Epithelial cell of esophagus (primary cell): ENCODE measurements at regions not wholly inside any gene's neighbourhood (a gene's known extent, or its start where the extent isn't known, plus 50 kb on each side); places are given as distances from the start of the nearest gene placed in this dataset.

Experiments used
- DNase-seq: peaks from one replicate; pipeline ENCODE4 v3.0.0; 2010; ENCODE audit warnings: low read depth
- H3K4me3 ChIP-seq: 2 replicates; pipeline ENCODE4 v1.5.1; 2011; ENCODE audit warnings: mild to moderate bottlenecking, low read length, control low read depth
- CTCF ChIP-seq: IDR thresholded peaks from 2 replicates; pipeline ENCODE4 v1.5.1; 2011; ENCODE audit warnings: low read depth, mild to moderate bottlenecking, low read length, control low read depth, inconsistent platforms; ENCODE audit not compliant: insufficient read depth; ENCODE audit errors: missing control alignments

- no peak for TF ChIP-seq CTCF
- no peak for DNase-seq
- H3K4me3 ChIP-seq = no peak overlapping the region
Measured at GRCh38 chr2:222351035-222351434, 52.2 kb upstream of the PAX3 start.

GRCh38 chr2:222352981-222353380 lies 54.2 kb upstream of the PAX3 start:
- peak; percentile 35 for DNase-seq
- no peak overlapping the region for H3K4me3 ChIP-seq
- no peak for TF ChIP-seq CTCF

- no peak for DNase-seq
- no peak for TF ChIP-seq CTCF
- H3K4me3 ChIP-seq = no peak overlapping the region
Measured at GRCh38 chr2:222353993-222354392, 55.2 kb upstream of the PAX3 start.

GRCh38 chr2:222355860-222356259 lies 57.1 kb upstream of the PAX3 start:
- TF ChIP-seq CTCF = no peak
- no peak for DNase-seq
- H3K4me3 ChIP-seq = no peak overlapping the region

- H3K4me3 ChIP-seq = no peak overlapping the region
- no peak for DNase-seq
- no peak for TF ChIP-seq CTCF
Measured at GRCh38 chr2:222357930-222358329, 59.1 kb upstream of the PAX3 start.

- TF ChIP-seq CTCF = no peak
- H3K4me3 ChIP-seq = no peak overlapping the region
- peak; percentile 2 for DNase-seq
Measured at GRCh38 chr2:222358876-222359275, 60.1 kb upstream of the PAX3 start.

GRCh38 chr2:222360146-222360545 lies 61.3 kb upstream of the PAX3 start:
- H3K4me3 ChIP-seq = no peak overlapping the region
- TF ChIP-seq CTCF = no peak
- DNase-seq = no peak
